HG02623 (cell line): ENCODE measurements at regions not wholly inside any gene's neighbourhood (a gene's known extent, or its start where the extent isn't known, plus 50 kb on each side); places are given as distances from the start of the nearest gene placed in this dataset.
A peak's percentile ranks its signal among the peaks of the same experiment; 100 is the strongest.
"Not testable (repeated sequence)": the region's sequence is repeated elsewhere in the genome, so short reads cannot be mapped to it uniquely, and the experiment has no call there.

Source experiments
- ATAC-seq: cut with Tn5 transposase; IDR thresholded peaks from one replicate; pipeline ENCODE4 v1.9.1; 2021; ENCODE audit warnings: moderate library complexity; ENCODE audit not compliant: unreplicated experiment

GRCh38 chr21:28489821-28490350 is 502.8 kb downstream of the LTN1 start:
- no peak for ATAC-seq

GRCh38 chr21:28489162-28489561 is 503.5 kb downstream of the LTN1 start:
- ATAC-seq = no peak

- ATAC-seq = no peak
Measured at GRCh38 chr21:28487455-28488070, 505.1 kb downstream of the LTN1 start.

GRCh38 chr21:28485301-28486022 is 507.2 kb downstream of the LTN1 start:
- ATAC-seq = no peak

GRCh38 chr21:28483301-28484035 is 509.2 kb downstream of the LTN1 start:
- no peak for ATAC-seq

- no peak for ATAC-seq
Measured at GRCh38 chr21:28482657-28483056, 510.0 kb downstream of the LTN1 start.

DNA sequence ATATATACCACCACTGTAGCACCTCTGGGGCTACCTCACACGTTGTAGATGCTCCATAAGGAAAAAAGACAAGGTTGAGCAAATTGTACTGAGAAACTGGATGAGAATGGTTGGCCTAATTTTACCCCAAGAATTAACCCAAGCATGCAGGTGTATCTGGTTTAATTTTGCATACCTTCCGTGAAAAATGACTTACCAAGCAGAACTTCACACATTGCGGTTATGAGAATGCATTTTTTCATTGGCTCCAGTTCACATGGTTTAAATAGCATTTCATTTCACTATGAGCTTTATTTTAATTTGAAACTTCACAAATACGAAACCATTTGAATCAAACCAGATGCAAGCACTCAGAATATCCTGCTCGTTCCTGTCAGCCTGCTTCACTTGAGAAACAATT is 512.2 kb downstream of the LTN1 start:
- peak; percentile 66 for ATAC-seq

DNA sequence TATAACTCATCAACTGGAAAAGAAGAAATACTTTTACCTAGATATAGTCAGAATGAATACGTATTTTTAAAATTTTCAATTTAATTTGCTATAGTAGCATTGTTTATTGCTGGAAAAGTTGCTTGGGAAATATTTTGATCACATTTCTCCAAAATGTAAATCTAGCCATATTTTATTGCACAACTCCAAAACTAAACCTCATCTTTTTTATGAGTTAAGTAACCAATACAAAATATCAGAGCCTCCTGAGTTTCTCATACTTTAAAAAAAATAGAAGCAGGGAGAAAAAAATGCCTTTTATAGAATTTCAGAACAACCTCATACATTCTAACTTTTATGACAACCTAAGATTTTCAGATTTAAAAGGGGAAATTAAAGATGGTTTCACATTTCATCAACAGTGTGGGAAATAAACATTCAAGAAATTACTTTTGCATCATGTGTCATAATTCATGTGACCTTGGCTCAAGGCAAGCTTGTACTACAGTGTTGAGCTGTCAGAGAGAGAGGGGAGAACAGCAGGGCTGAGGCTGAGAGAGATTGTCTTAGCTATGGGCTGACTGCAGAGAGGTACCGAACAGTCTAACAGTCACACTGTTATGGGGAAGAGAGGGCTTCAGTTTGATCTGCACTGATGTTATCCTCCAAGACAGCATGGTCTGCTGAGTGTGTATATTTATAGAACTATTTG is 519.0 kb downstream of the LTN1 start:
- peak; percentile 56 for ATAC-seq

DNA sequence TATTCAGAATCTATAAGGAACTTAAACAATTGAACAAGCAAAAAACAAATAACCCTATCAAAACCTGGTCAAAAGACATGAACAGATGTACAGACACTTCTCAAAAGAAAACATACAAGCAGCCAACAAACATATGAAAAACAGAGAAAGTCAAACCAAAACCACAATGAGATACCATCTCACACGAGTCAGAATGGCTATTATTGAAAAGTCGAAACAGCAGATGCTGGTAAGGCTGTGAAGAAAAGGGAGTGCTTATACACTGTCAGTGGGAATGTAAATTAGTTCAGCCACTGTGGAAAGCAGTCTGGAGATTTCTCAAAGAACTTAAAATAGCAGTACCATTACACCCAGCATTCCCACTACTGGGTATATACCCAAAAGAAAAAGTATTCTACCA is 520.1 kb downstream of the LTN1 start:
- not testable (repeated sequence) for ATAC-seq

- ATAC-seq = no peak
Measured at GRCh38 chr21:28464988-28465387, 527.7 kb downstream of the LTN1 start.

DNA sequence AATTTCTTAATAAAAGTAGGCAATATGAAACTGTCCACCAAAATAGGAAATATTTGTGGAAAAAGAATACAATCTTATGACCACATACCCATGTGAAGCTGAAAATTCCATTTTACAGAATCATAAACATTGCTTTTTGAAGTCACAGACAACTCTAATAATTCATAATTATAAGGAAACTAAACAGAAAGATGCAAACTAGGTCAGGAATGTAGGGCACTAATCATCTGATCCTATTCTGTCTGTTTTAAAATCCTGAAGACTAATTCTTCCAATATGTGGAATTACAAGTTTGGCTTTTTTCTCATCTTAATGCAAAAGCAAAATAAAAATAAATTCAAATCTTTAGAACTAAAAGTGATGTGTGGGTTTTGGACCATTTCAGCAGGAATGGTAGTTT is 528.6 kb downstream of the LTN1 start:
- no peak for ATAC-seq

DNA sequence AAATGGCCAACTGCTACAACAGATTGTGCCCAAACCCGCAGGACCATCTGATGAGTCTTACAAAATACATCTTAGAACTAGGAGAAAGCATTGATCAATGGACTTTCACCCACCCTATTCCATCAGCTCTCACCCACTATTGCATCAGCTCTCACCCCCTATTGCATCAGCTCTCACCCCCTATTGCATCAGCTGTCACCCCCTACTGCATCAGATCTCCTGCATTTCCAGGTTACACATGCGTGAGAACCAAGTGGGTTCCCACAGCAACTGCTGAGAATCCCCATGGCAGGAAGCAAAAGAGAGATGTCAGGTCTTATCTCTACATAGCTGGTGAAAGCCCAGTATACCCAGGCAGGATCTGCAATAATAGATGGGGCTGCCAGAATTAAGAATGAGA is 533.5 kb downstream of the LTN1 start:
- ATAC-seq = no peak

DNA sequence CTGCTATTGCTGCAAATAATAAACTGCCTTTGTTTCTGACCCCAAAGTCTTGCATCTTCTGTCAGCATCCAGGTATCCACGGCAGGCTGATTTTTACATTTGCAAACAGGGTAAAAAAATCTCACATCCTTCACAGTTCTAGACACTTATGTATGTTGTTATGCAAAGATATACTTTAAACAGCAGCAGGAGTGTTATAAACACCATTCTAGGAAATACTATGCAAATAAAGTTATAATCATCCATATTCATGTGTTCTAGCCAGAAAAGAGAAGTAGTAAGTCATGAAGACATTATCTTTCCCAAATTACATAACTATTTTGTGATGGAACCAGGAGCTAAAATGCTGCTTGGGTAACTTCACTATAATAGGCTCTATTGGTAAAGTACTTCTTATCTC is 534.2 kb downstream of the LTN1 start:
- no peak for ATAC-seq

DNA sequence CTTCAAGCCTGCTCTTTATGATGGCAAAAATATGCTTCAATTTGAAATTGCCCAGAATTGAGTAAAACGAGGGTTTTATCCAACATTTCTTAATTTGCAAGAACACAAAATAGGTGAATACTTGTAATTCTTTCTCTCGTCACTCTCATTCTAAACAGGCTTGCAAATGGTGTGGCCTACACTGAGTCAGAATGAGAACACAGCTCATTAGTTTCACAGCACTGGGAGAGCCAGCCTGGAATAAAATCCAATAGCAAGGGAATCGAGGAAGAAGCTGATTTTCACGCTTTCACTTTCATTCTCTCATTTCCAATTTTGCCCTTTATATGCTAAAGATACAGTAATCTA is 537.5 kb downstream of the LTN1 start:
- ATAC-seq = no peak

DNA sequence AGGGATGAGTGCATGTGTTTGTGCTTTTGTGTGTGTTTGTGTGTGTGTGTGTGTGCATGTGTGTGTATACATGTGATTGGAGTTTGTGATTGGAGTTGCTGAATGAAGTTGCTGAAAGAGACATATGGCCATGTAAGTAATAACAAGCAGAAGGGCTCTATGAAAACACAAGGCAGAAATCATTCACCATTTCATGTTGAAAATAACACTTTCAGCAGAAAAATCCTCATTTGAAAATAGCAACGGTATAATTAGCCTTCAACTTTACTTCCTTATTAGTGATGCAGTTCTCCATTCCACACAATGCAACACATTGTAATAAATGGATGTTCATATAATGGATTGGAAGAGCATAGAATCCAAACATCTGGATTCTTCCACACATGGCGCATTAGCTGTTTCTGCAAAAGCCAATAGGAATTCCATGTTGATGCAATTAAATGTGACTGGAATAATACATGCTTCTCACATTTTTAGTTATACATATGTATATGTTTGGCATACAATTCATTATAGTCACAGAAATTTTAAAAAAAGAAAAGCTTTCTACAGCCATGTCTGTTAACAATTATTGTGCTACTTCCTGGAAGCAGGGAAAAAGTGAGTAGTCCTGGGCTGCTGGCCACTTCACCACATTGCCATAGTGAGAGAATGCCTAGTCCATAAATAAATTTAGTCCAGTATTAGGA is 538.0 kb downstream of the LTN1 start:
- ATAC-seq = no peak

DNA sequence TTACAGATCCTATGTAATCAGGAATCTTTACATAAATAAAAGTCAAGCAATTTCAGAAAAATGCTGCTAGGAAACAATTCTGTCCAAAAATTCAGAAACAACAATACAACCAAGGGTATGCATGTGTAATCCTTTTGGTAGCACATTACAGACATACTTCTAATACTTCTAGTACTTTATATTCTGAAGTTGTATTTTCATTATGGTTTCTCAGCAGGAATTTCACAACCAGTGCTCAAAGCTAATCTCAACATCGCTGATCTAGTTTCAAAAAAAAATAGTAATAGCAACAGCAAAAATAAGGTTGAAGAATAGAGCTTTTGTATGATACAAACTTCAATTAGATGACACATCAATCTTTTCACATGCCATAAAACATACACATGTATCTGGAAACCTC is 545.2 kb downstream of the LTN1 start:
- no peak for ATAC-seq

DNA sequence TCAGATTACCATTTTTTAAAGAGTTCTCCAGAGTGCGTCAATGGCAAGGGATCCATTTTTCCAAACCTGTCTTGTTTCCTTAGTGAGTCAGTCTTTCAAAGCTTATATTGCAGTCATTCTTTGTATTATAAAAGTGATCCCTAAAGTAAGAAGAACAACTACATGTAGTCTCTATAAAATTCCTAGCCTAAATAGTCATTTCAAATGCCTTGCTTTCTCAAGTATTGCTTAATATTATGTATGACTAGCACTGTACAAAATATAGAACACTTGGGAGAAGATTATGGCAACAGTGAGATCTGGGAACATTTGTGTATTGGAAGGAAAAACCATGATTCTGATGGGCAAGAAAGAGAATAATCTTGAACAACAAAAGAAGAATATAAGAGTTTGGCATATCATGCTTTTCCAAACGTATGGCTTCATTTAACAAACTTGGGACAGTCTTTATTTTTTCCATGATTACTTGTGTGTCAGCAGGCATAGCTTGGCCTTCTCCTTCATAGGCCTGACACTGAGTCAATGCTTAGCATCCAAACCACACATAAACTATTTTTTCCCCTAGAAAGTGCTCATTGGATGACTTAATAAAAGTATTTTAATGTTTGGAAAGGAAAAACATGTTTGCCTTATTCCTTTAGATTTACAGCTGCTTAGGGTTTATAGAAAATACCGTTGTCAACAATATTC is 547.4 kb downstream of the LTN1 start:
- no peak for ATAC-seq

DNA sequence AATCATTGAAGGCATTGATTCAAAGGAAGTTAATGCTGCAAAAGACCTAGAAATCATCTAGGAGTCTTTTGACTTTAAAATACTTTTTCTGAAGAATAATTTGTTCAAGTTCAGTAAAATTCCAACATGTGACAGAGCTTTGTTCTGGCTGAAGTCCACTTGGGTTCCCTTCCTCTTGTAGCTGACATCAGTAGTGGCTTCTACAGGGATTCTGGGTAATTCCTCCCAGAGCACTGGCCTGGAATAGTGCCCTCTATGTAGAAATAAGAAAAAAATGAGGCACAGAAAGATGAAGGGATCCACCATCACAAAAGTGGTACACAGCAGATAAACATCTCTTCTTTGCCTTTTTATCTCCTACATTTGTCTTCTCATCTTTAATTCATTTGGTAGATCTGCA is 548.1 kb downstream of the LTN1 start:
- no peak for ATAC-seq

- no peak for ATAC-seq
Measured at GRCh38 chr21:28444111-28444510, 548.6 kb downstream of the LTN1 start.

DNA sequence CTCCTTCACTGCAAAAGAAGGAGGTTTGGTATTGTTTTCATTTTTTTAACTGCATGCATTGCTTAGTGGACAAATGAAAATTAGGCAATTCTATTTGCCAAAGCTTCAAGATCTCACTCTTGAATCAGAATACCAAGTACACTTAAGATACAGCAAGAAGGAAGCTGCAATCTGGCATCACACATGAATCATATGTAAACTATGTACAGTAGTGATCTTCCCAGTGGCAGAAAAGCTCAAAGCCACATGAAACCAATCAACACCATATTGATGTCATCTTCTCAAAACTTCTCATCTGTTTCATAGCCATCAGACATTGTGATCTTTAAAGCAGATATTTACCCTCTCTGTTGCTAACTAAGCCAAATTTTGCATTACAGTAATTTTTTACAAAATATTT is 550.1 kb downstream of the LTN1 start:
- no peak for ATAC-seq
